Stimulated activated CD4-positive, alpha-beta T cell treated with anti-CD3 and anti-CD28 coated beads, Interleukin-12 subunit alpha, Interleukin-12 subunit beta, amount 100 ng/mL, for 24 hours (primary cell): ENCODE measurements at regions not wholly inside any gene's neighbourhood (a gene's known extent, or its start where the extent isn't known, plus 50 kb on each side); places are given as distances from the start of the nearest gene placed in this dataset.
"Not testable (repeated sequence)": the region's sequence is repeated elsewhere in the genome, so short reads cannot be mapped to it uniquely, and the experiment has no call there.

ENCODE experiments used
- DNase-seq, 2 experiments: peaks; one replicate each; pipeline ENCODE4 v3.0.0-alpha.2; 2020; ENCODE audit warnings: low read depth in 2 of 2

DNA sequence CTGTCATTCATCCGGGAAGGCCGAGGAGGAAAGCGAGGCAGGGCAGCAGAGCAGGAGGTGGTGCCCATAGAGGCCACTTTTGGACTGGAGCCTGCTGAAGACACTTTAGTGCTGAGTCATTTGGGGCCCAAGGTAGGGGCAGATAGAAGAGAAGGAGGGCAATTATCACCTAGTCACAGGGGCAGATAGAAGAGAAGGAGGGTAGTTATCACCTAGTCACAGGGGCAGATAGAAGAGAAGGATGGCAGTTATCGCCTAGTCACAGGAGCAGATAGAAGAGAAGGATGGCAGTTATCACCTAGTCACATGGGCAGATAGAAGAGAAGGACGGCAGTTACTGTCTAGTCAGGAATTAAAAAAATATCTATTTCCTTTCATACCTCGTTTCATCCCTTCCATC, 1372.6 kb downstream of the FOXD4L5 start:
- not testable (repeated sequence) for DNase-seq

DNA sequence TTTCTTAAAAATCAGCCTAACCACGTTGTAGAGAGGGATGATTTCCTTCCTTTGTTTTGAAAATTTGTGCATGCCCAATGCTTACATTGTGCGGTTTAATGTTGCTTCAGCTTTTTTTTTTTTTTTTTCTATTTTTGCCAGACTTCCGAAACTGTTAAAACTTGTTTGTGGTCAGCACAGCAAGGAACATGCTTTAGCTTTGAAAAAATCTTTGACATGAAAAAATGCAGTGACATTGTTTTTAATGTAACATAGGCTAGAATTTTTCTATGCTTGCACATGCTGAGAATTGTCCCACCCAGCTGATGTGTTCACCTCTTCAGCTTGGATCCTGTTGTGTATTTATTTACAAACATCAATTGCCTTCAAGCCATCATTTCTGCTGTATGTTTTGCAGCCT, 1375.9 kb downstream of the FOXD4L5 start:
- not testable (repeated sequence) for DNase-seq

DNA sequence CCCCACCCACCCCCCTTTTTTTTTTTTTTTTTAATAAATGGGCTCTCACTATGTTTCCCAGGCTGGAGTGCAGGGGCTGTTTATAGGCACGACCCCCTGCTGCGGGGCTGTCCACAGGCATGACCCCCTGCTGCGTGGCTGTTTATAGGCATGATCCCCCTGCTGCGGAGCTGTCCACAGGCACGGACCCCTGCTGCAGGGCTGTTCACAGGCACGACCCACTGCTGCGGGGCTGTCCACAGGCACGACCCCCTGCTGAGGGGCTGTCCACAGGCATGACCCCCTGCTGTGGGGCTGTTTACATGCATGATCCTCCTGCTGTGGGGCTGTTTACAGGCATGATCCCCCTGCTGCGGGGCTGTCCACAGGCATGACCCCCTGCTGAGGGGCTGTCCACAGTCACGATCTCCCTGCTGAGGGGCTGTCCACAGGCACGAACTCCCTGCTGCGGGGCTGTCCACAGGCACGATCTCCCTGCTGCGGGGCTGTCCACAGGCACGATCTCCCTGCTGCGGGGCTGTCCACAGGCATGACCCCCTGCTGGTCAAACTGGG, 1385.3 kb downstream of the FOXD4L5 start:
- not testable (repeated sequence) for DNase-seq

DNA sequence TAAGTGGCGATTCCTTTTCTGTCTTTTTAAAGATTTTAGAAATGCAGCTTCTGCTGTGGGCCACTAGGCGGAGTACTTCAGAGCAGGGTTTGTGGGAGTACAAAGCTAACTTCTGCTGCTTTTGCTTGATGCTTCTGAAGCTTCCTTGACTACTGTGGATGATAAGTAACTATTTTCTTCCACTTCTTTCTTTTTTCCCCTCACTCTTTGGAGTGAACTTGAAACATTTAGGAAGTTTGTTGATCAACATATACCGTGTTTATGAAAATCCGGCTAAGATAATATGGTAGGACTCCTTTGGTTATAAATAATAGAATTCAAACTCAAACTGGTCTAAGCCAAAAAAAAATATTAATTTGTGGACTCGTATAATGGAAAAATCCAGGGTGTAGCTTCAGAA, 1403.6 kb downstream of the FOXD4L5 start:
- not testable (repeated sequence) for DNase-seq

DNA sequence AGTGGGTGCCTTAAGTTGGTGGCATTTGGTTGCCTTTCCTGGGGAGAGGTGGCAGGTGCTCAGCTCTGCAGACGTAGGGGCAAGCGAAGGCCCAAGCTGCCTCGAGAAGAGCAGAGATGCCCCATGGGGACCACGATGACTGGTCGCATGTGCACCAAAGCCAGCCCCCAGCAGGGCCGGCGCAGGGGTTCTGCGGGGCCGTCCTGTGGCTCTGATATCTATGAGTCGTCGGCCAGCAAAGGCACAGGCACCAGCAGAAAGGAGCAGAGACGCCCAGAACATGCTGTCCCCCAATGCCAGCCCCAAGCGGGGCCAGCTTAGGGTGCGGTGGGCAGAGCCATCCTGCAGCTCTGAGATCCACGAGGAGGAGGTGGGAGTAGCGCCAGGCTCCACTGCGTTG, 1408.6 kb downstream of the FOXD4L5 start:
- DNase-seq = not testable (repeated sequence)

DNA sequence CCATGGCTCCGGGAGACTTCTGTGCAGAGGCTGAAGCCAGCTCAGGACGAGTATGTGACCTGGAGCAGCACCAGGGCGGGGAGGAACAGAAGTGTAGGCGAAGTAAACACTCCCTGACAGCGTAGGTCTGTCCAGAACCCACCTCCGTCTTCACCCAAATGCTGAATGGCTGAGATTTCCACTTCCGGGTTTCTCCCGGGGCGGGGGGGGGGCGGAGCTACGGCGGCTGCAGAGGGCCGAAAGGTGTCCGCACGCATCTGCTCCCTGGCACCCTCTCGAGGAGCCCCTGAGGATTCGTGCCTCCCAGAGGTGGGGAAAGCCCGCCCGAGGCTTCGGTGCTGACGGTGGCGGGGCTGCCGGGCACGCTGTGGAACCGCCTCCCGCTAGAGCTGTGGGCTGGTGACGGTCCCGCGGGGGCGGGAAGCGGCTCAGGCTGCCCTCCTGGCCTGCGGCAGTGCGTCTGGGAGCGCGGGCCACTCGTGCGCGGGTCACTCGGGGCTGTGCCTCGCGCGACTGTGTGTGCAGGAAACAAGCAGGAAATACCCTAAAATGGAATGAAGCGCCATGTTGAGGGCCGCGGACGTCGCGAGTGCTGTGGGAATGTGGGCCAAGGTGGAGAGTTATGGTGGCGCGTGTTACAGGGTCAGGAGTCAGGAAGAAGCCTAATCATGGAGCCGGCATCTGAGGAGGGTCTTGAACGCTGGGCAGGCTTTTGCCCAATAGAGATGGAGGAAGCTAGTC, 1425.4 kb downstream of the FOXD4L5 start:
- DNase-seq = no peak

DNA sequence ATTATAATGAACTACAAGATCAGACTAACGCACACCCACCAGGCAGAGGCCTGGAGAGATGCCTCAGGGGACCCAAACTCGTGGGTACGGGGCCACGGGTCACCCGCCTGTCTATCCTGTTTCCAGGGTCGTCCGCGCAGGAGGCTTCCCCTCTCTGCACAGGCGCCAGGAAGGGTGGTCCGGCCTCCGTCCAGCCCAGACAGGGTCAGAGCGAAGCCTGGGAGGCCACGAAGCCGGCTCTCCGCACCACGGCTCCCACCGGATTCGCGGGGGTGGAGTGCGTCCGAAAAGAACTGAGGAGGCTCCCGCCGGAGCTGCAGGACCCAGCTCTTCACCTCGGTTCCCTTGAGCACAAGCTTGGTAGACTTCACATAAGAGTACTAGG, 1425.9 kb downstream of the FOXD4L5 start:
- not testable (repeated sequence) for DNase-seq

DNA sequence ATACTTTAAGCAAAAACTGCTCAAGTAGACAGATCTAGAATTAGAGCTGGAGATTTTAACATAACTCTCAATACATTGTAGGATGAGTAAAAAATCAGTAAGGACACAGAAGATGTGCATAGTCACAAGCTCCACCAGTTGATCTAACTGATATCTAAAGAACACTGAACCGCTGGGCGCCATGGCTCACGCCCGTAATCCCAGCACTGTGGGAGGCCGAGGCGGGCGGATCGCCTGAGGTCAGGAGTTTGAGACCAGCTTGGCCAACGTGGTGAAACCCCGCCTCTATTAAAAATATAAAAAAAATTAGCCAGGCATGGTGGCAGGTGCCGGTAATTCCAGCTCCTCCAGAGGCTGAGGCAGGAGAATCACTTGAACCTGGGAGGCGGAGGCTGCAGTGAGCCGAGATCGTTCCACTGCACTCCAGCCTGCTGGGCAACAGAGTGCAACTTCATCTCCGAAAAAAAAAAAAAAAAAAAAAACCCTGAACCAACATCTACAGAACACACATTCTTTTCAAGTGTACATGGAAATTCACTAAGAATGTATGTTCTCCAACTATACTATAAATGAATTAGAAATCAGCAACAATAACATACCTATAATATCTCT, 1431.8 kb downstream of the FOXD4L5 start:
- not testable (repeated sequence) for DNase-seq

DNA sequence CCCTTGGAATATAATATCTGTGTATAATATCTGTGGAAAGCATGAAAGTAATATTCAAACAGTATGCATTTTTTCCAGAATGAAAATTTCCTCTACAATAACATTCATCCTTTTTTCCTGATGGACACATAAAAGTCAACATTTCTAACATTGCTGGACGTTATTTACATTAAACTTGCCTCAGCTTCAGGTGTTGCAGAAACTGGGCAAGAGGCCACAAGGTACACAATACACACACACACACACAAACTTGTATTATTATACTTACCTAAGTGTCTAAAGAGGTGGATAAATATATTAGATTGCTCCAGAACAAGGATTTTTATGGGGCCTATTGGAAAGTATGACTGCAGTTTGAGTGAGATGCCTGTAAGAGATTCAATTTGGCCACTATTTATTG, 1460.2 kb downstream of the FOXD4L5 start:
- not testable (repeated sequence) for DNase-seq

DNA sequence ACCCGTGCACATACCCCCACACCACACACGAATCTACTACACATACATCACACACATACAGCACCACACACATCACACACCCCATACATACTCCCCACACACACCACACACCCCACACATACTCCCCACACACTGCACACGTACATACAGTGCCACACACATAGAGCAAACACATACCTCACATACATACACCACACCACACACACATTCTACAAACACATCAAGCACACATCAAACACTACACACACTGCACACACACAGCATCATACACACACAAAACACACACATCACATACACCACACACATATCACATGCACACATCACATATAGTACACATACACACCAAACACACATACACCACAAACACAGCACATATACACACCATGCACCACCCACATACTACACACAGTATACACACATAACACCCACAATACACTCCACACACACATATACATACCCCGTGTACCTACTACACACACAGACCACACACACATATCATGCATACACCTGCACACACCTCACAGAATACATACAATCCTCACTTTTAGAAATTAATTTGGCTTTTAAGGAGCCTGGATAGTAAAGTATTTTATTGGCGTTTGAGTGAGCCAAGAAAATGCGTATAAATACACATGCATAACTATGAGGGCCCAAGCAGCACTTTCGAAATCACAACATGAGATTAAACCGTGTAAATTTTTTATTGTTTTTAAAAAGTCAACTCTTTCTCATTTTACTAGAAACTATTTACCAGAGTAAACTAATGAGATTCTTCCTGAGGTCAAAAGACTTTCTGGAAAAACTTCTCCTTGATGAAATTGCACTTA, 1461.4 kb downstream of the FOXD4L5 start:
- DNase-seq = not testable (repeated sequence)

DNA sequence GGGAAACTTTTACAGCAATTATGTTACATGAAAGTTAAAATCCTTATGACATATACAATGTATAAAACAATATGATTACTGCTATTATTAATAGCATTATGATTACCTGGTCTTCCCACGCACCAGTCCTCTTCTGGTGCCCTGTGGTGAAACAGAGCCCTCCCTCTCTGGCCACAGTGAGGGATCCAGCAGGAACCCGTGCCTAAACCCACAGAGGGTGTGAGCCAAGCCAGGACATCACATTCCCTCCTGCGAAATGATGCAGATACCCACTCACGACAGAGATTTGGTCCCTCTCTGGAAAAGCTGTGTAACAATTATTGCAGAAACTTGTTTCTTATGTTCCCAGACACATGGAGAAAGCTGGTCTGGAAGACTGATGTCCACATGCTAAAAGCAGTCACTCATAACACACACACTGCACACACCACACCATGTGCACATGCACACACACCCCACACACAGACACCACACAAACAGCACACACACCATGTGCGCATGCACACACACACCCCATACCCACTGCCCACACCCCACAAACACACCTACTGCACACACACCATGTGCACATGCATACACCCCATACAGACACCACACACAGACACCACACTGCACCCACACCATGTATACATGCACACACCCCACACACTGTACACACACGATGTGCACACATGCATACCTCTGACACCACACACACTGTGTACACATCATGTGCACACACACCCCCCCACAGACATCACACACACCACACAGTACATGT, 1462.2 kb downstream of the FOXD4L5 start:
- DNase-seq = not testable (repeated sequence)

DNA sequence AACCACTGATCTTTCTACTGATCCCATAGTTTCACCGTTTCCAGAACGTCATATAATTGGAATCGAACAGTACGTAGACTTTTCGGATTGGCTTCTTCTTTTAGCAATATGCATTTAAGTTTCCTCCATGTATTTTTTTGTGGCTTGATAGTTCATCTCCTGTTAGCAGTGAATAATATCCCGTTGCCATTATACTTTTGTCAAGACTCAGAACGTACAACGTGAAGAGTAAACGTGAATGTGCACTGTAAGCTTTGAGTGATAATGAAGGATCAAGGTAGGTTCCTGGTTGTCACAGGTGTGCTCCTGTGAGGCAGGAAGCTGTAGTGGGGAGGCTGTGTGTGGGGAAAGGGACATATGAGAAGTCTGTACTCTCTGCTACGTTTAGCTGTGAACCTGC, 1463.7 kb downstream of the FOXD4L5 start:
- DNase-seq = not testable (repeated sequence)

DNA sequence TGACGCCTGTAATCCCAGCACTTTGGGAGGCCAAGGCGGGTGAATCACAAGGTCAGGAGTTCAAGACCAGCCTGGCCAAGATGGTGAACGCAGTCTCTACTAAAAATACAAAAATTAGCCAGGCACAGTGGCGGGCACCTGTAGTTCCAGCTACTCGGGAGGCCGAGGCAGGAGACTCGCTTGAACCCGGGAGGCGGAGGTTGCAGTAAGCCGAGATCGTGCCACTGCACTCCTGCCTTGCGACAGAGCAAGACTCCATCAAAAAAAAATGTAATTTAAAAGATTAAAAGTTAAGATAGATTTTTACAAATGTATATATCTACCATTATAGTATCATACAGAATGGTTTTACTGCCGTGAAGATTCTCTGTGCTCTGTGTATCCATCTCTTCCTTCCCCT, 1464.1 kb downstream of the FOXD4L5 start:
- DNase-seq = not testable (repeated sequence)

DNA sequence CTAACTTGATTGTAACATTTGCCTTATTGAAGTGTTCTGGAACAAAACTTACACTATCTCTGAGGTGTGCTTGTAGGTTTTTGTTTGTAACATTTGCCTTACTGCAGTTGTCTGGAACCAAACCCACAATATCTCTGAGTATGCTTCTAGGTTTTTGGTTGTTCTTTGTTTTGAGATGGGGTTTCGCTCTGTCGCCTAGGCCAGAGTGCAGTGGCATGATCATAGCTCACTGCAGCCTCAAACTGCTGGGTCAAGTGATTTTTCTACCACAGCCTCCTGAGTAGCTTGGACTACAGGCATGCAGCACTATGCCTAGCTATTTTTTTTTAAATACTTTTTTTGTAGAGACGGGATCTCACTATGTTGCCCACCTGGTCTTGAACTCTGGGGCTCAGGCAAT, 1464.6 kb downstream of the FOXD4L5 start:
- not testable (repeated sequence) for DNase-seq

DNA sequence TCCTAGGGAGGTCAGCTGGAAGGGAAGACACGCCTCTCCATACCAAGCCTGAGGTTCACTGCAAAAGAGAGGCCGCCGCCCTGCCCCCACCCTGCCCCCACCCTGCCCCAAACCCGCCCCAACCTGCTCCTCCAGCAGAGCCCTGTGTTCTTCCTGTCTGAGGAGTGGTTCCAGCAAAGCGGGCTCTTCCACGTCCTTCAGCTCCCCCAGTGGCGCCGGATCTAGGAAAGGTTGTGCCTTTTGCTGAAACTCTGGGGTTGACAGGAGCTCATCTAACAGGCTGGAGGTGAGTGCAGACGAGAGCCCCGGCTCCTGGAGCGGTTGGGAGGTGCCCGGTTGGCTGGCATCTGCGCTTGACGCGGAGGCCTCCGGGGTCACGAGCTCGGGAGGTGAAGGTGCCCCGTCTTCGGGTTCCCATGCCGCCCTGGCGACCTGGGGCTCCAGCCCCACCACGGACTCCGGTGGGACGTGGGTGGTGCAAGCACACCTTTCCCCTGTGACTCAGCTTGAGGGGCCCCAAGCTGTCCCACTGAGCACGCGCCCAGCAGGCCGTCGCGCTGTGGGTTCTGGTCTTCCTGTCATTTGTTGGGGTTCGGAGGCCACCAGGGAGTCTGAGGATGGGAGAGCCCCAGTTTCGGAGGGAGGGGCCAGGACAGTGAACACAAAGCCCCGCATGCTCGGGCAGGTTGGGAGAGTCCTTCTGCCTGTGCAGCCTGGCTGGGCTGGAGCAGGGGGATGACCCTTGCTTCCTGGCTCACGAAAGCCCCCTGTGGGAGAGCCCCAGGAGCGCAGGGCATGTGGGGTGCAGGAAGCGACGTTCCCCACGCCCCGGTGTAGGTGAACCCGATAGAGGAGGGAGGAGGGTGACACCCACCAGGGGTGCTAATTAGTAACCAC, 1467.1 kb downstream of the FOXD4L5 start:
- DNase-seq = peak; percentile 37 to 38

DNA sequence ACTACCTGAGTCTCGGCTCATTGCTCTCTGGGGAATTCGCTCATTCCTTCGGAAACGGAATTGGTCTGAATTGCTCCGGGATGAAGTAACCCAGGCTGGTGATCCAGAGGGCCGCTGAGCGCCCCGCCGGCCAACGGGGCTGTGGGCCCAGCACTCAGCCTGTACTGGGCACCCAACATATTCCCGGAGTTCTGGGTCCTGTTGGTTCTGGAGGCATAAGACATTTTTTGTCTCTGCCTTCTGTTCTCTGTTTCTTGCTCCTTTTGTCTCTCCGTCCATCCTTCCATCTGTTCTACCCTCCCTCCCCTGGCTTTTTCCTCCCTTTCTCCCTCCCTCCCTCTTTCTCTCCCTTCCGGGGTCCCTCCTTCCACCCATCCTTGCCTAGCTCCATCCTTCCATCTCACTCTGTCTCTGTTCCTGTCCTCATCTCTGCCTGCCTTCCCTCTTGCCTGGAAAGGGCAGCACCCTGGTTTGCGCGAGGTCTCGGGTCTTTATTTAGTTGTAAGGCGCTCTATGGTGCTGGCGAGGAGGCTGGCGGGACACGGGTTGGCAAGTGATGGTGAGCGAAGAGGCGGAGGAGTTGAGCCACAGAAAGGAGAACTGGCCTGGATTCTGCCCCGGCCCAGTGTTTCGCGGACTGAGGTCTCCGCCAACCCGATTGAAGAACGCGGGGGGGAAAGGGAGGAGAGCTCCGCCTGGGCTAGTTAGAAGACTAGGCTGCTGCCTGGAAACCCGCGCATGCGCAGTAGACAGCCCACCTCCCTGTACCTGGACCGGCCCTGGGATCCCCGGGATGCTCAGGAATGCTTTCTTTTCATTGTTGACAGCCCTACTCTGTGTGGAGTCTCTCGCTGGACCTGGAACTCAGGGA, 1468.0 kb downstream of the FOXD4L5 start:
- peak; percentile 46 to 71 for DNase-seq

DNA sequence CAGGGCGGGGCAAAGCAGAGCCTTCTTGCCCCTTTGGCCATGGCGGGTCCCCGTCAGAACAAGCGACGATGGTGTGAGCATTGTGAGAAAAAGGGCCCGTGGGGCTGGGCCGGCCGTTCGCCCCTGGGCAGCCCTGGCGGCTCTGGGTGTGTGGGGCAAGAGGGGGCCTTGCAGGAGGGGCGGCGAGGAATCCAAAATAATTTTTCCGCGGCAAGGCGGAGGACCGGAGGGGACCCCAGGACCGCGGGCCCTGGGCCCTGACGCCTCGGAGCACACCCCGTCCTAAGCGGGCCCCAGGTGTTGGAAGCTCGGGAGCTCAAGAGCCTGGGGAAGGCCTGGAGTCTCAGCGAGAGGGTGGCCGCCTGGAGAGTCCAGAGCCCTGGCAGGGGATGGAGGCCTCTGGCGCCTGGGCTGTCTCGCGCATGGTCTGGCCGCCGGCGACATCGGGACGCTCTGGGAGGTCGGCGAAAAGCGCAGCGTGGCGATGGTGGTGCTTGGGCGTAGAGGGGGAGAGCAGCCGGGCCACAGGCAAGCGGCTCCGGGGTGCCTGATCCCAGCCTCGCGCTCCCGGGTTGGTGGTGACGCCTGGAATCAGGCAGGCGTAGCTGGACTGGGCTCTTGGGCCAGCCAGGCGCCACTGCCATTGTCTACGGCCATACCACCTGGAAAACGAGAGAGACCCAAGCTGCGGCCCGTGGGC, 1469.9 kb downstream of the FOXD4L5 start:
- not testable (repeated sequence) for DNase-seq

DNA sequence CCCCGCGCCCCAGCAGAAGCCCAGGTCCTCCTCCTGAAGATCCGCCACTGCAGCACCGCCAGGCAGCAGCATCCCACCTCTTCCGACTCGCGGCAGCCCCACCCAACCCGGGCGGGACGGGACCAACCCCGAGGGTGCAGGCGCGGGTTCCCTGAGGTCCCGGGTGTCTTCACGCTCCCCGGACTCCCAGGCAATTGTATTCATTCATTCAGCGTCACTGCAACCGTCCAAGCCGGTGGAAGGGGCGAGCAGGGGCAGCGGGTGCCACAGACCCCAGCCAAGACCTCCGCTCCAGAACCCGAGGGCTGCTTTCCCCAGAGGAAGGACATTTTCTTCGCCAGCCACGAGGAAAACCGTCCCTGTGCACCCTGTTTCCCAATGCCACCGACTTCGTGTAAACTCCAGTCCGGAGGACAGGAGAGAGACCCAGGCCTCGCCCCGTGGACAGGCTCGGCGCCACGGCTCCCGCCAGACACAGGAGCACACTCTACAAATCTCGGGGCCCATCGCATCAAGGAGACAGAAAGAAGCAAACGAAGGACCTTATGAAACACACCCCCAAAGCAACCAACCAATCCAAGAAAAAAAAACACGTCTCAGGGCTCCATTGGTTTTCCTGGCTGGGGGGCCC, 1471.5 kb downstream of the FOXD4L5 start:
- DNase-seq = not testable (repeated sequence)
